ENCODE measurements at regions not wholly inside any gene's neighbourhood (a gene's known extent, or its start where the extent isn't known, plus 50 kb on each side); places are given as distances from the start of the nearest gene placed in this dataset.

- DNase-seq (ENCODE audit: low read depth in 4 of 4, low spot score in 2 of 4), result no peak
These were observed 502.2 kb upstream of the ZFHX3 start for GRCh38 chr16:73549984-73550631.

GRCh38 chr16:73547552-73548403 is 499.9 kb upstream of the ZFHX3 start:
- no peak for DNase-seq (ENCODE audit: low read depth in 4 of 4, low spot score in 2 of 4)

- no peak for DNase-seq (ENCODE audit: low read depth in 4 of 4, low spot score in 2 of 4)
These were observed 498.5 kb upstream of the ZFHX3 start for GRCh38 chr16:73546341-73546845.

GRCh38 chr16:73545755-73546154 is 497.8 kb upstream of the ZFHX3 start:
- no peak for DNase-seq (ENCODE audit: low read depth in 4 of 4, low spot score in 2 of 4)

- DNase-seq (ENCODE audit: low read depth in 4 of 4, low spot score in 2 of 4), result no peak
These were observed 497.4 kb upstream of the ZFHX3 start for GRCh38 chr16:73545290-73545689.

GRCh38 chr16:73544826-73545225 is 496.9 kb upstream of the ZFHX3 start:
- DNase-seq (ENCODE audit: low read depth in 4 of 4, low spot score in 2 of 4), result no peak

- no peak for DNase-seq (ENCODE audit: low read depth in 4 of 4, low spot score in 2 of 4)
These were observed 496.2 kb upstream of the ZFHX3 start for GRCh38 chr16:73543970-73544599.

- no peak for DNase-seq (ENCODE audit: low read depth in 4 of 4, low spot score in 2 of 4)
These were observed 495.5 kb upstream of the ZFHX3 start for GRCh38 chr16:73543331-73543969.

- DNase-seq (ENCODE audit: low read depth in 4 of 4, low spot score in 2 of 4), result no peak
These were observed 495.0 kb upstream of the ZFHX3 start for GRCh38 chr16:73542885-73543284.

GRCh38 chr16:73537921-73538320 is 490.0 kb upstream of the ZFHX3 start:
- no peak for DNase-seq (ENCODE audit: low read depth in 4 of 4, low spot score in 2 of 4)

GRCh38 chr16:73536931-73537330 is 489.0 kb upstream of the ZFHX3 start:
- no peak for DNase-seq (ENCODE audit: low read depth in 4 of 4, low spot score in 2 of 4)

- DNase-seq (ENCODE audit: low read depth in 4 of 4, low spot score in 2 of 4), result no peak
These were observed 483.1 kb upstream of the ZFHX3 start for GRCh38 chr16:73531021-73531420.

- DNase-seq (ENCODE audit: low read depth in 4 of 4, low spot score in 2 of 4), result no peak
These were observed 482.6 kb upstream of the ZFHX3 start for GRCh38 chr16:73530529-73530928.

- no peak for DNase-seq (ENCODE audit: low read depth in 4 of 4, low spot score in 2 of 4)
These were observed 481.5 kb upstream of the ZFHX3 start for GRCh38 chr16:73529303-73530012.

- no peak for DNase-seq (ENCODE audit: low read depth in 4 of 4, low spot score in 2 of 4)
These were observed 479.3 kb upstream of the ZFHX3 start for GRCh38 chr16:73527187-73527586.

GRCh38 chr16:73526011-73526804 is 478.3 kb upstream of the ZFHX3 start:
- DNase-seq (ENCODE audit: low read depth in 4 of 4, low spot score in 2 of 4), result peak in 1 of 4 donors; percentile 28

GRCh38 chr16:73523209-73523608 is 475.3 kb upstream of the ZFHX3 start:
- no peak for DNase-seq (ENCODE audit: low read depth in 4 of 4, low spot score in 2 of 4)

GRCh38 chr16:73521499-73521898 is 473.6 kb upstream of the ZFHX3 start:
- no peak for DNase-seq (ENCODE audit: low read depth in 4 of 4, low spot score in 2 of 4)

- no peak for DNase-seq (ENCODE audit: low read depth in 4 of 4, low spot score in 2 of 4)
These were observed 467.7 kb upstream of the ZFHX3 start for GRCh38 chr16:73515616-73516015.

GRCh38 chr16:73510852-73511251 is 462.9 kb upstream of the ZFHX3 start:
- no peak for DNase-seq (ENCODE audit: low read depth in 4 of 4, low spot score in 2 of 4)
